ENCODE measurements at regions not wholly inside any gene's neighbourhood (a gene's known extent, or its start where the extent isn't known, plus 50 kb on each side); places are given as distances from the start of the nearest gene placed in this dataset.

- H3K27ac Mint-ChIP-seq (ENCODE audit: unreplicated experiment) = no peak overlapping the region
- no peaks in the 10 kb centered on the region for H3K9me3 Mint-ChIP-seq (ENCODE audit: unreplicated experiment)
- no peak for DNase-seq (ENCODE audit: low spot score)
- H3K4me1 Mint-ChIP-seq (ENCODE audit: unreplicated experiment) = no peaks in the 10 kb centered on the region
- no peaks in the 10 kb centered on the region for H3K27me3 Mint-ChIP-seq (ENCODE audit: unreplicated experiment)
- no peak for TF ChIP-seq CTCF (IDR thresholded peaks at IDR 0.05; ENCODE audit: unreplicated experiment)
- H3K36me3 Mint-ChIP-seq (ENCODE audit: low read depth, unreplicated experiment) = no peaks in the 10 kb centered on the region
- no peak overlapping the region for H3K4me3 Mint-ChIP-seq (ENCODE audit: unreplicated experiment)
Observed at GRCh38 chr4:22115262-22115661, 166.7 kb upstream of the KCNIP4 start.

- no peak for DNase-seq (ENCODE audit: low spot score)
- Mint-ChIP-seq H3K36me3 (ENCODE audit: low read depth, unreplicated experiment) (no peaks in the 10 kb centered on the region), H3K4me3 (ENCODE audit: unreplicated experiment) (no peak overlapping the region), H3K9me3 (ENCODE audit: unreplicated experiment) (no peaks in the 10 kb centered on the region), H3K27me3 (ENCODE audit: unreplicated experiment) (no peaks in the 10 kb centered on the region), H3K27ac (ENCODE audit: unreplicated experiment) (no peak overlapping the region), H3K4me1 (ENCODE audit: unreplicated experiment) (no peaks in the 10 kb centered on the region)
- TF ChIP-seq CTCF (IDR thresholded peaks at IDR 0.05; ENCODE audit: unreplicated experiment) = no peak
Observed at GRCh38 chr4:22103768-22104167, 155.2 kb upstream of the KCNIP4 start.

- no peak for DNase-seq (ENCODE audit: low spot score)
- no peak overlapping the region for H3K4me3 Mint-ChIP-seq (ENCODE audit: unreplicated experiment)
- no peaks in the 10 kb centered on the region for H3K9me3 Mint-ChIP-seq (ENCODE audit: unreplicated experiment)
Observed at GRCh38 chr4:22099896-22100295, 151.3 kb upstream of the KCNIP4 start.

GRCh38 chr4:22097596-22097995, 149.0 kb upstream of the KCNIP4 start:
- TF ChIP-seq CTCF (IDR thresholded peaks at IDR 0.05; ENCODE audit: unreplicated experiment) = no peak

More at GRCh38 chr4:22099896-22100295, 151.3 kb upstream of the KCNIP4 start:
- Mint-ChIP-seq H3K4me1 (ENCODE audit: unreplicated experiment) (no peaks in the 10 kb centered on the region), H3K36me3 (ENCODE audit: low read depth, unreplicated experiment) (no peaks in the 10 kb centered on the region), H3K27me3 (ENCODE audit: unreplicated experiment) (no peaks in the 10 kb centered on the region), H3K27ac (ENCODE audit: unreplicated experiment) (no peak overlapping the region)
- TF ChIP-seq CTCF (IDR thresholded peaks at IDR 0.05; ENCODE audit: unreplicated experiment) = no peak

GRCh38 chr4:22094217-22094616, 145.6 kb upstream of the KCNIP4 start:
- H3K4me1 Mint-ChIP-seq (ENCODE audit: unreplicated experiment) = no peaks in the 10 kb centered on the region

More at GRCh38 chr4:22097596-22097995, 149.0 kb upstream of the KCNIP4 start:
- Mint-ChIP-seq H3K9me3 (ENCODE audit: unreplicated experiment) (no peaks in the 10 kb centered on the region), H3K27me3 (ENCODE audit: unreplicated experiment) (no peaks in the 10 kb centered on the region), H3K36me3 (ENCODE audit: low read depth, unreplicated experiment) (no peaks in the 10 kb centered on the region), H3K4me1 (ENCODE audit: unreplicated experiment) (no peaks in the 10 kb centered on the region), H3K27ac (ENCODE audit: unreplicated experiment) (no peak overlapping the region), H3K4me3 (ENCODE audit: unreplicated experiment) (no peak overlapping the region)
- no peak for DNase-seq (ENCODE audit: low spot score)

More at GRCh38 chr4:22094217-22094616, 145.6 kb upstream of the KCNIP4 start:
- no peaks in the 10 kb centered on the region for H3K27me3 Mint-ChIP-seq (ENCODE audit: unreplicated experiment)
- no peak overlapping the region for H3K4me3 Mint-ChIP-seq (ENCODE audit: unreplicated experiment)
- TF ChIP-seq CTCF (IDR thresholded peaks at IDR 0.05; ENCODE audit: unreplicated experiment) = no peak
- no peaks in the 10 kb centered on the region for H3K9me3 Mint-ChIP-seq (ENCODE audit: unreplicated experiment)
- no peak overlapping the region for H3K27ac Mint-ChIP-seq (ENCODE audit: unreplicated experiment)
- H3K36me3 Mint-ChIP-seq (ENCODE audit: low read depth, unreplicated experiment) = no peaks in the 10 kb centered on the region
- DNase-seq (ENCODE audit: low spot score) = no peak

Data from endothelial cell (in vitro differentiated cells).